ENCODE measurements at regions not wholly inside any gene's neighbourhood (a gene's known extent, or its start where the extent isn't known, plus 50 kb on each side); places are given as distances from the start of the nearest gene placed in this dataset.

DNA sequence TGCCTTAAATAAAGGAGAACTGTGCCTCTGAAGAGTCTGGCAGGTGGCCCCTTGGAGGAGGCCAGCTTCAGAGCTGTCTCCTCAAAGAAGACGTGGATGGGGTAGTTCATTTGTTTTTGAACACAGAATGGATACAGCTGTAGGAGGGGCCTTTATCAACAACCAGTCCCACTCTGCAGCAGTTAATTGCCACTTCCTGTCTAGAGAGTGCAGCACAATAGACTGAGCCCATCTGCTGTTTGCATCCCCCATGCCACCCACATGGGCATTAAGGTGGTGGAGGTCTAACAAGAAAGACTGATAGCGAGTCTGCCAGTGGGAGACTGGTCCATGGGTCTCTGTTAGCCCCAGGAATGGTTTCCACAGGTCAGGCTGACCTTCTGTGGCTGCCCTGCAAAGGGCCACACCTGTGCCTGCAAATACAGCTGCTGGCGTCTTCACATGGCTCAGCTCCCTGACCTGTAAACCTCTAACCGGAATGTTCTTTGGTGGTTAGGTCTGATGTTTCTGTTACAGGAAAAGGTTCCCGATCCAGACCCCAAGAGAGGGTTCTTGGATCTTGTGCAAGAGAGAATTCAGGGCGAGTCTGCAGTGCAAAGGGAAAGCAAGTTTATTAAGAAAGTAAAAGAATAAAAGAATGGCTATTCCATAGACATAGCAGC lies 153.3 kb upstream of the ITGA6 start:
- Histone ChIP-seq H3K27me3 (peaks cover 18% of the 10 kb centered on the region), H3K4me1 (no peaks in the 10 kb centered on the region), H3K9me3 (peaks cover 0 to 12% (median 0%) of the 10 kb centered on the region in 3 donors), H3K27ac (no peak overlapping the region), H3K4me3 (no peak overlapping the region), H3K36me3 (no peaks in the 10 kb centered on the region)
- 85 to 88% methylated on average over 1 to 4 of the region's 6 CpGs for WGBS, 2 donors (ENCODE audit: low coverage in 1 of 2)
- ATAC-seq: no peak
- TF ChIP-seq POLR2A (IDR thresholded peaks at IDR 0.05) (no peak), EP300 (IDR thresholded peaks at IDR 0.05) (no peak), POLR2AphosphoS5 (IDR thresholded peaks at IDR 0.05) (no peak)
- TF ChIP-seq, protein P1, sequence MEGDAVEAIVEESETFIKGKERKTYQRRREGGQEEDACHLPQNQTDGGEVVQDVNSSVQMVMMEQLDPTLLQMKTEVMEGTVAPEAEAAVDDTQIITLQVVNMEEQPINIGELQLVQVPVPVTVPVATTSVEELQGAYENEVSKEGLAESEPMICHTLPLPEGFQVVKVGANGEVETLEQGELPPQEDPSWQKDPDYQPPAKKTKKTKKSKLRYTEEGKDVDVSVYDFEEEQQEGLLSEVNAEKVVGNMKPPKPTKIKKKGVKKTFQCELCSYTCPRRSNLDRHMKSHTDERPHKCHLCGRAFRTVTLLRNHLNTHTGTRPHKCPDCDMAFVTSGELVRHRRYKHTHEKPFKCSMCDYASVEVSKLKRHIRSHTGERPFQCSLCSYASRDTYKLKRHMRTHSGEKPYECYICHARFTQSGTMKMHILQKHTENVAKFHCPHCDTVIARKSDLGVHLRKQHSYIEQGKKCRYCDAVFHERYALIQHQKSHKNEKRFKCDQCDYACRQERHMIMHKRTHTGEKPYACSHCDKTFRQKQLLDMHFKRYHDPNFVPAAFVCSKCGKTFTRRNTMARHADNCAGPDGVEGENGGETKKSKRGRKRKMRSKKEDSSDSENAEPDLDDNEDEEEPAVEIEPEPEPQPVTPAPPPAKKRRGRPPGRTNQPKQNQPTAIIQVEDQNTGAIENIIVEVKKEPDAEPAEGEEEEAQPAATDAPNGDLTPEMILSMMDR (IDR thresholded peaks at IDR 0.05): no peak

DNA sequence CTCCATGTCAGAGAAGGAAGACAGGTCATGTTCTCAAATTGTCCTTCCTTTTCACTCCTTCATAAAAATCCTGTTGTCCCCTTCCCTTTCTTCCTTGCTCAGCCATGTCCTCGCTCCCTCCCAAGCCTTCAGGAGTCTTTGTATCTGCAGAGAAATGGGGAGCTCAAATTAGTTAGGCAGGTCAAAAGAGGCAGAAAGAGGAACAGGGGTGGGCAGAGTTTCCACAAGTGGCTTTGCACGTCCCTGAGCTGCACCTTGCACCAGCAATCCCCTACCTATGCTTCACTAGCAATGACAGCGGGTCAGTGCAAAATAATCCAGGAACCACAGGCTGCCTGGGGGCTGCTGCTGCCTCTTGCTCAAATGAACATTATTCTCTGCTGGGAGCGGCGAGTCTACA lies 152.1 kb upstream of the ITGA6 start:
- H3K4me3 ChIP-seq: no peak overlapping the region
- no peaks in the 10 kb centered on the region for H3K36me3 ChIP-seq
- ATAC-seq: no peak
- H3K4me1 ChIP-seq: no peaks in the 10 kb centered on the region
- H3K9me3 ChIP-seq: peaks cover 0 to 12% (median 0%) of the 10 kb centered on the region in 3 donors
- WGBS, 2 donors (ENCODE audit: low coverage in 1 of 2): 70 to 88% methylated on average over 4 to 5 of the region's 5 CpGs
- no peak for TF ChIP-seq EP300 (IDR thresholded peaks at IDR 0.05)
- TF ChIP-seq POLR2AphosphoS5 (IDR thresholded peaks at IDR 0.05): no peak
- no peak for TF ChIP-seq POLR2A (IDR thresholded peaks at IDR 0.05)
- TF ChIP-seq, protein P1 (IDR thresholded peaks at IDR 0.05): no peak
- H3K27ac ChIP-seq: no peak overlapping the region
- H3K27me3 ChIP-seq: peaks cover 18% of the 10 kb centered on the region

DNA sequence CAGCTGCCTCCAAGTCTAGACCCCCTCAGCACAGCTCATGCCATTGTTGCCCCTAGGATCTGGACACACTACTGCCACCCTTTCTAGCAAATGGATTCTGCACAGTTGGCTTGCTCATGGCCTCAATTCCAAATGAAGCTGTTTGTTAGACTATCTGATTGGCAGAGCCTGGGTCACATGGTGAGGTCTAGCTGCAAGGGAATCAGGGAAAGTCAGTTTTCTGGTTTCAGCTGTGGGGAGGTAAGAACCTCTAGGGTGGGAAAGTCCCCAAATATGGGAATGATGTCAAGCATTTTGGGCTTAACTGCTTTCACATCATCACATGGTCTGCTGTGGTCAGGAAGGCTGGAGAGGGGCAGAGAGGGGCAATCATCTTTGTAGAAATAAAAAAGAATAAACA lies 150.4 kb upstream of the ITGA6 start:
- Histone ChIP-seq H3K27ac (no peak overlapping the region), H3K27me3 (peaks cover 18% of the 10 kb centered on the region), H3K4me3 (no peak overlapping the region), H3K36me3 (no peaks in the 10 kb centered on the region), H3K9me3 (peaks cover 0 to 12% (median 0%) of the 10 kb centered on the region in 3 donors), H3K4me1 (no peaks in the 10 kb centered on the region)
- no peak for ATAC-seq
- TF ChIP-seq, protein P1 (IDR thresholded peaks at IDR 0.05): no peak
- TF ChIP-seq POLR2AphosphoS5 (IDR thresholded peaks at IDR 0.05) (no peak), EP300 (IDR thresholded peaks at IDR 0.05) (no peak), POLR2A (IDR thresholded peaks at IDR 0.05) (no peak)

DNA sequence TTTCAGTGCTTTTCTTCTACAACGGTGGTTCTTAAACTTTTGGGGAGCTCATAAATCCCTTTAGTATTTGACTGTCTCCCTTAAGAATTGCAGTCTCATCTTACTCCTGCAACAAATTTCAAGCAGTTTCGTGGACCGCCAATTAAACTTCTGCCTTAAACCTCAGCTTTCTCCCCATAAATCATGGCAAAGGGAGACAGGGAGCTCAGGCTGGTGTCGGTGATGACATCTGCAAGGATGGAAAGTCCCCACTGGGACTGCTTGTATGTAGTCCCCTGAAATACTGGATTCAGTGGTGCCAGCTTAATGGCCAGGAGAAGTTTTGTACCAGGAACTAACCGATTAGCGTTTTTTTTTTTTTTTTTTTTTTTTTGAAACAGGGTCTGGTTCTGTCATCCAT lies 148.7 kb upstream of the ITGA6 start:
- ATAC-seq: no peak
- peaks cover 18% of the 10 kb centered on the region for H3K27me3 ChIP-seq
- 84 to 86% methylated on average over 6 of the region's 6 CpGs for WGBS, 2 donors (ENCODE audit: low coverage in 1 of 2)

More for the DNA sequence above, 148.7 kb upstream of the ITGA6 start:
- H3K4me3 ChIP-seq: no peak overlapping the region
- H3K9me3 ChIP-seq: peaks cover 0 to 12% (median 0%) of the 10 kb centered on the region in 3 donors
- TF ChIP-seq EP300 (IDR thresholded peaks at IDR 0.05) (no peak), POLR2A (IDR thresholded peaks at IDR 0.05) (no peak), POLR2AphosphoS5 (IDR thresholded peaks at IDR 0.05) (no peak)
- TF ChIP-seq, protein P1 (IDR thresholded peaks at IDR 0.05): no peak
- H3K36me3 ChIP-seq: no peaks in the 10 kb centered on the region
- no peak overlapping the region for H3K27ac ChIP-seq
- H3K4me1 ChIP-seq: no peaks in the 10 kb centered on the region
